ENCODE measurements at regions not wholly inside any gene's neighbourhood (a gene's known extent, or its start where the extent isn't known, plus 50 kb on each side); places are given as distances from the start of the nearest gene placed in this dataset.
A peak's percentile ranks its signal among the peaks of the same experiment; 100 is the strongest.

GRCh38 chr5:54611290-54611951 is 93.9 kb downstream of the SNX18 start:
- POLR2A ChIA-PET: no interaction called here
- DNase-seq (ENCODE audit: extremely low spot score): no peak

DNA sequence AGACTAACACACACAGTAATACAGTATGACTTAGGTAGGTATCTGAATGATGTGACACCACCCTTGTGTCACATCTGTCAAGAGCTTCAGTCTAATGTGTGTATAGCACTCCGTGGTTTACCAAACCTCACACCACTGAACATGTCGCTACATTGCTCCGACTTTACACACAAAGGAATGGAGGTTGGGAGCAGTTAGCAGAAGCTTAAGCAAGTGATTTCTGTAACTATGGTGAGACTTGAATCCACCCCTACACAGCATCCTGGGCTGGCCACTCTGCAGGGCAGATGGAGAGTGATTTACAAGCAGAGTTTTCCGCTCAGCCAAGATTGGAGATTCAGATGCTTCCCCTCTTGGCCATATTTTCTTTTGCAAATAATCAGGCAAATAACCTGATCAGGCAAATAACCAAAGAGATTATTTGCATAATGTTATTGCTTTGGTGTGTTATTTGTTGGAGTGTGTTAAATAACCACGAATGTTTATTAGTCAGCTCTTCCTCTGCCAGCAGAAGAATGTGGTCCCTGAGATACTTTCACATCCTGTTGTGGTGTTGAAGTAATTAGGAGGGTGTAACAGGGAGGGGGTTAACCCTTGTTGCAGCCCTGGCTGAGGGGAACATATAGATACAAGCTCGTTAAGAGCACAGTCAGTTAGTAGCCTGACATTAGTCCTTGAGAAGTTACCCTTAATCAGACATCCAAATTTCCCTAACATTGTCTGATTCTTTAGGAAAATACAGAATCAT is 92.8 kb downstream of the SNX18 start:
- POLR2A ChIA-PET: no interaction called here
- DNase-seq (ENCODE audit: extremely low spot score): peak; percentile 34
- CTCF ChIA-PET: interaction anchor here (0.9 to 1.4 kb wide), 2 partner anchors 10 to 257 kb away, joined by 3 to 4 read pairs; no protein-coding TSS in a partner anchor
- TF ChIP-seq, protein P1, sequence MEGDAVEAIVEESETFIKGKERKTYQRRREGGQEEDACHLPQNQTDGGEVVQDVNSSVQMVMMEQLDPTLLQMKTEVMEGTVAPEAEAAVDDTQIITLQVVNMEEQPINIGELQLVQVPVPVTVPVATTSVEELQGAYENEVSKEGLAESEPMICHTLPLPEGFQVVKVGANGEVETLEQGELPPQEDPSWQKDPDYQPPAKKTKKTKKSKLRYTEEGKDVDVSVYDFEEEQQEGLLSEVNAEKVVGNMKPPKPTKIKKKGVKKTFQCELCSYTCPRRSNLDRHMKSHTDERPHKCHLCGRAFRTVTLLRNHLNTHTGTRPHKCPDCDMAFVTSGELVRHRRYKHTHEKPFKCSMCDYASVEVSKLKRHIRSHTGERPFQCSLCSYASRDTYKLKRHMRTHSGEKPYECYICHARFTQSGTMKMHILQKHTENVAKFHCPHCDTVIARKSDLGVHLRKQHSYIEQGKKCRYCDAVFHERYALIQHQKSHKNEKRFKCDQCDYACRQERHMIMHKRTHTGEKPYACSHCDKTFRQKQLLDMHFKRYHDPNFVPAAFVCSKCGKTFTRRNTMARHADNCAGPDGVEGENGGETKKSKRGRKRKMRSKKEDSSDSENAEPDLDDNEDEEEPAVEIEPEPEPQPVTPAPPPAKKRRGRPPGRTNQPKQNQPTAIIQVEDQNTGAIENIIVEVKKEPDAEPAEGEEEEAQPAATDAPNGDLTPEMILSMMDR (IDR thresholded peaks at IDR 0.05; ENCODE audit: control extremely low read depth, extremely low read depth, low read depth, missing control alignments): no peak

More at GRCh38 chr5:54611290-54611951, 93.9 kb downstream of the SNX18 start:
- CTCF ChIA-PET: interaction anchor here (0.9 to 1.4 kb wide), 2 partner anchors 9 to 22 kb away, joined by 3 read pairs; no protein-coding TSS in a partner anchor
- TF ChIP-seq, protein P1 (IDR thresholded peaks at IDR 0.05; ENCODE audit: control extremely low read depth, extremely low read depth, low read depth, missing control alignments): no peak

- DNase-seq (ENCODE audit: extremely low spot score): no peak
- TF ChIP-seq, protein P1 (IDR thresholded peaks at IDR 0.05; ENCODE audit: control extremely low read depth, extremely low read depth, low read depth, missing control alignments): no peak
- ChIA-PET CTCF (no interaction called here), POLR2A (no interaction called here)
Observed at GRCh38 chr5:54608423-54609085, 91.0 kb downstream of the SNX18 start.

DNA sequence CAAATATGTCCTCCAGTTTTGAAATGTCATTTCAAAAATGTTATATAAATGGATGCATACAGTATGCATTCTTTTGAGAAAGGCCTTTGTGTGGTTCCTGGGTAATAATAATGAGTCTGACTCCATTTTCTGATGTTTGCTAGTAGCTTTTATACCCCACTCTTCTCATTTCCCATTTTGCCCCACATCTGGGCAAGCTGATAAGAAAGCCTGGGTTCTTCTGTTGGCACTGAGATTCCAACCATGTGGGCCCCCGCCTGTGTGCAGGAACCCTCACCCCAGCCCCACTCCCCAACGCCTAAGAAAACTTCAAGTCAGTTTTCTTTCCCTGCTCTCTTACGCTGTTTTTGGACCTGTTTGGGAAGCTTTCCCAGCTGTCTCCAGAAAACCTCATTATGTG is 89.4 kb downstream of the SNX18 start:
- CTCF ChIA-PET: interaction anchor here (0.8 to 1.0 kb wide), 2 partner anchors 24 to 27 kb away, joined by 3 read pairs; no protein-coding TSS in a partner anchor
- POLR2A ChIA-PET: no interaction called here
- TF ChIP-seq, protein P1 (IDR thresholded peaks at IDR 0.05; ENCODE audit: control extremely low read depth, extremely low read depth, low read depth, missing control alignments): no peak
- DNase-seq (ENCODE audit: extremely low spot score): no peak

DNA sequence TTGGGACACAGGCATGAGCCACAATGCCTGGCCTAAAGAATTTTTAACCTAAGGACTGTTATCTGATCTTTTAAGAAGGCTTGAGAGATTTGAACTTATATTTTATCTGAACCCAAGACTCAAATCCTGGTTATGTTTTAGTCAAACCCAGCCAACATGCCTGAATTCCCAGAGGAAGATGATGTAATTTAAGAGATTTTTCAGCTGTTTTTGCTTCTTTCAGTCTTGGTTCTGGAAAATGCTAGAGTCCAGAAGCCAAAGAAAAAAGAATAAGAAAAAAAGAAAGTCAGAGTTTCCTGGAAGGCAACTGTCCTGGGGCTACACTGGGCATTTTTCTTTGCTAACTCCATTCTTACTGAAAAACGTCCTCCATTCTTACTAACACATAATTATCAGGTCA is 85.8 kb downstream of the SNX18 start:
- ChIA-PET CTCF (no interaction called here), POLR2A (no interaction called here)
- TF ChIP-seq, protein P1 (IDR thresholded peaks at IDR 0.05; ENCODE audit: control extremely low read depth, extremely low read depth, low read depth, missing control alignments): no peak
- DNase-seq (ENCODE audit: extremely low spot score): no peak

GRCh38 chr5:54602475-54602874 is 84.9 kb downstream of the SNX18 start:
- no peak for DNase-seq (ENCODE audit: extremely low spot score)
- TF ChIP-seq, protein P1 (IDR thresholded peaks at IDR 0.05; ENCODE audit: control extremely low read depth, extremely low read depth, low read depth, missing control alignments): no peak
- ChIA-PET POLR2A (no interaction called here), CTCF (interaction anchor here (1.3 kb wide), 1 partner anchor 10 kb away, joined by 3 read pairs; no protein-coding TSS in a partner anchor)

Measured in GM10248 (cell line).